ELF-1 (cell line): ENCODE measurements at regions not wholly inside any gene's neighbourhood (a gene's known extent, or its start where the extent isn't known, plus 50 kb on each side); places are given as distances from the start of the nearest gene placed in this dataset.
"Not testable (repeated sequence)": the region's sequence is repeated elsewhere in the genome, so short reads cannot be mapped to it uniquely, and the experiment has no call there.

Experiments used
- DNase-seq: peaks from one replicate; pipeline ENCODE4 v3.0.0-alpha.2; 2016; ENCODE audit warnings: low read depth, low spot score

DNA sequence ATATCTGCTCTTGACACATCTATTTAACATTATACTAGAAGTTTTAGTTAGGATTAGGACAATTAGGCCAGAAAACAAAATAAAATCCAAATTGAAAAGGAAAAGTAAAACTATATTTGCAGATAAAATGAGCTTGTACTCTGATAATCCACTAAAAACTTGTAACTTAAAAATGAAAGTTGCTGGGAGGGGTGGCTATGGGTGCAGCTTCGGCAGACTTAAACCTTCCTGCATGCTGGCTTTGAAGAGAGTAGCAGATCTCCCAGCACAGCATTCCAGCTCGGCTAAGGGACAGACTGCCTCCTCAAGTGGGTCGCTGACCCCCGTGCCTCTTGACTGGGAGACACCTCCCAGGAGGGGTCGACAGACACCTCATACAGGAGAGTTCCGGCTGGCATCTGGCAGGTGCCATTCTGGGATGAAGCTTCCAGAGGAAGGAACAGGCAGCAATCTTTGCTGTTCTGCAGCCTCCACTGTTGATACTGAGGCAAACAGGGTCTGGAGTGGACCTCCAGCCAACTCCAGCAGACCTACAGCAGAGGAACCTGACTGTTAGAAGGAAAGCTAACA, 2379.9 kb downstream of the ARAP2 start:
- no peak for DNase-seq

DNA sequence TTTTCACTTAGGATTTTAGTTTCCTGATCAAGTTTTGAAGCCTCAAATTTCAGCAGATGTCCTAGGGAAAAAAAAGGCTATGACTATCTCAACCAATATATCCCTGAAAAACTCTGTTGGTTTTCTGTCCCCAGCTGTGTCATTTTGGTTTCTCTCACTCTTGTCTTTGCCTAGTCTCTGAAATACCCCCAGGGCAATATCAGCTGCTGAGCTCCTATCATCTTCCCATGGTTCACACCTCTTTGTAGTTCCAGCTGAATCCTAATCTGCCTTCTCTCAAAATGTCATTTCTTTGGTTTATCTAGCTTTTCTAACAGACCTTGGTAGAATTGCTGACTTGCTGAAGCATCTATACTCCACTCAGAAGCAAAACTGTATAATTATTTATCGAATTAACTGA, 2370.5 kb downstream of the ARAP2 start:
- peak; percentile 2 for DNase-seq

DNA sequence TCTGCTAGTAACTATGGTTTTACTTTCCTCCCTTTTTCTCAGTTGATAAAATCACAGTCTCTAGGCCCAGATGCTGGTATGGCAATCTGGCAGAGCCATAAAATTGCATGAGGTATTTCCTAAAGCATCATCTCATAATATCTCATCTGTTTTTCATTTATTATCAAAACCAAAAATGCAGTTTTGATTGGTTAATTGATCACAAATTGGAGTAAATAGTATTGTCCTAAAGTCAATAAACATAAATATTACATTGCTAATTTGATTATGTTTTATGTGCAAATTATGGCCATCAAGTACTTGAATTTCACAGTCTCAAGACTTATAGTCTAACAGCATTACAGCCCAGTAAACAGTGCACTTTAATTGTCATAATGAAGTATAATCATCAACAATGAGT, 2365.6 kb downstream of the ARAP2 start:
- DNase-seq: no peak

DNA sequence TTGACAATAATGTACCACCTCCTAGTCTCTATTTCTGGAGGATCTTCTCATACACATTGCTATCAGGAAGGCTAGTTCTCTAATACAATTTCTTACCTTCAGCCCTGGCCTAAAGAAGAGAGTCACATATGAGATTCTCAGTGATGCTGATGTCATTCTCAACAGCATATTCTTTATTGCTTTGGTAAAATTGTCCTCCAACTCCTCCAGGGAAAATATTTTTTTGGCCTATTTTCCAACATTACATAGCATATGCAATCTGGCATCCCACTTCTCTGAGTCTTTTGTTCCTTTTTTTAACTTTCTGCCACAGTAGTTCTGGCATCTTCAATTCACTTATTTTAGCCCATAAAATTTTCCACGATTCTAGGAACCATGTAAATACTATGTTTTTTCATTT, 2363.1 kb downstream of the ARAP2 start:
- no peak for DNase-seq

DNA sequence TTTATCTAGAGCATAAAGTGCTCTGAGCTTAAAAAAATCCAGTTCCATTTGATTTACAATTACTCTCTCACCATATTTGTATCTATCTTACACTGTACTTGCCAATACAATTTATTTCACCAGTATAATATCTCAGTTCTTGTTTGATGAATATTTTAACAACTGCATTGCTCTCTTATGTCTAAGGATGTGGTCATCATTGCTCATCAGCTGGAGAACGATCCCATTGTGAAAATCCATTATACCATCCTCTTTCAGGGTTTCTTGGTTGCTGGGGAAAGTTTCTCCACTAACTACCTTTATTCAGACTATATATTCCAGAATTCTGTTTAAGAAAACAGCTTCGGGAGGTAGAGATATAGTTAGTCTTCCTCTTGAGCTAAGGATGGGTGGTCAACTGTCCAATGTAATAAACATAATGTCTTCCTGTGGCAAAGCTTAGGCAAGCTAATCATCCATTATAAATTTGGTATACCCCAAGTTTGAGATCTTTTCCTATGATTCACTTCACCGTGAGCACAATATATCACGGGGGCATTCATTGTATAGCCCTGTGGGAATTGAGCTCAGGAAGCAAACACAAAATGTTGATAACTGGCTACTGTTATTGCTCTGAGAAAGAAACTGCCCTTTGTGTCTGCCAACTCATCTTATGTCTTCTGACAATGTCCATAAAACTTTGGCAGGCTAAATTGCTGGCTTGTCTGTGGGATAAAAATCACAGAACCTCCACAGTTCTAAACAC, 2361.9 kb downstream of the ARAP2 start:
- DNase-seq: no peak

DNA sequence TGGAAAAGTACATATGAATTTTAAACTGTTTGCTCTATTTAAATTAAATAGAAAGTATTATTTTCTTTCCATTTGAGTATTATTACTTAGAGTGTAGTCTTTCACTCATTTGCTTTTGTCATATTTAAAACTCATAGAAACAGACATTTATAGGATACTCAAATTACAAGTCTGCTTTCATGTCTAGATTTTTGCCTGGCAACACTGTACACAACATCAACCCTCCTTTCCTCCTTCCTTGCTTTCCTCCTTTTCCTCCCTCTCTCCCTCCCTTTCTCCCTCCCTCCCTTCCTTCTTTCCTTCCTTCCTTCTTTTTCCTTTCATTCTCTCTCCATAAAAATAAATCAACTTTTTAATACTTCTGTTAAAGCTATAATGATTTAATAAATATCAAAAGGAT, 2361.2 kb downstream of the ARAP2 start:
- no peak for DNase-seq

DNA sequence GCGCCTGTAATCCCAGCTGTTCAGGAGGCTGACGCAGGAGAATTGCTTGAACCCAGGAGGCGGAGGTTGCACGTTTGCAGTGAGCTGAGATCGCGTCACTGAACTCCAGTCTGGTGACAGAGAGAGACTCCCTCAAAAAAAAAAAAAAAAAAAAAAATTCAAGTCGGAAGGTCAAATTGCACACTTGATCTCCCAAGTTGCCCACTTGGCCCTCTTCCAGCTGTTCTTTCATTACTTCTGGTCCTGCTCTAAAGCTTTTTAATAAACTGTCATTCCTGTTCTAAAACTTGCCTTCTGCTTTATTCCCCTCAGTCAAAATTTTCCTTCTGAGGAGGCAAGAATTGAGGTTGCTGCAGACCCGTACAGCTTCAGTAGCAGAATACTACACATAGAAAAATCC, 2358.0 kb downstream of the ARAP2 start:
- no peak for DNase-seq

DNA sequence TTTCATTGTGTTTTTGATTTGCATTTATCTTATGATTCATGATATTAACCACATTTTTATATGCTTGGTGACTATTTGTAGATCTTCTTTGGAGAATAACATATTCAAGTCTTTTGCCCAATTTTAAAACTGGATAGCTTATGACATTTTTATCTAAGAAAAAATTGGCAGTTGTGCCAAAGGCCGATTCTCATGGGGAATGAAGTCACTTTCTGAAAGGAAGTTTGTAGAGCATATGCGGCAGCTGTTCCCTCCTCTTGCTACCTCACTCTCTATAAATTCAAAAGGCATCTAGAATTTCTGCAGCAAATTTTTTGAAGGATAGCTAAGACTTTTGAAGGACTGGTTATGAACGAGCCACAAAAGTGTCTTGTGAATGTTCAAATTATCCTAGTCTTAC, 2353.5 kb downstream of the ARAP2 start:
- DNase-seq: no peak

DNA sequence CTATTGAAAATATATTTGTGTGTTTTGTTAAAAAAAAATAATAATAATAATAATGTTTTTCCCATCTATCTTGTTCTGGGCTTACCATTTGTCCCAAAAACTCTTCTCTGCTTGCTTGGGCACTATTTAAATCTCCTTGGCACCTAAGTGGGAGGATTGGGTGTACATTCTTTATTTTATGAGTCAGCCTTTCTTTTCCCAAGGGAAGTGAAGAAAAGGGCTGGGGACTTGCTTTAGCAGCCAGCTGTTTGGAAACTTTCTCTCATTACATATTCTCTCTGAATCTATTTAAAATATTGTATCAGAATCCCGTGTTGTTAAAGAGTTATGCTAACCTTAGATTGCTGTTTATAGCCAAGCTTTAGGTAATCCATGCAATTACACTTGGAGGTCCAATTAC, 2332.4 kb downstream of the ARAP2 start:
- DNase-seq: no peak

DNA sequence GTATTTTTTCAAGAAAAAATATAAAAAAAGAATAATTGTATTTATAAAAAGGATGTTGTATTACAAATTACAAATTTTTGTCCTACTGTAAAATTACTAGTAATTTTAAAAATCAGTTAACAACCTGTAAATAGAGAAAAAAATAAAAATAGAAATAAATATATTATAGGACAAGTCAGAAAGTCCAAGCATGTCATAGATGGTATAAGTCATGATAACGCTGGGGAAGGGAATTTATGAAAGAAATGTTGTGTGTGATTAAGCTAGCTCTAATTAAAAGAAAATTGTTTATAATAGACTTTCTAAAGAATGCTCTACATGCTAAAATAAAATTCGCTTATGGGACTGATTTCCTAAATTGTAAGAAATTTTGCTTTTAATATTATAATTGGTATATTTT, 2329.9 kb downstream of the ARAP2 start:
- DNase-seq: no peak

DNA sequence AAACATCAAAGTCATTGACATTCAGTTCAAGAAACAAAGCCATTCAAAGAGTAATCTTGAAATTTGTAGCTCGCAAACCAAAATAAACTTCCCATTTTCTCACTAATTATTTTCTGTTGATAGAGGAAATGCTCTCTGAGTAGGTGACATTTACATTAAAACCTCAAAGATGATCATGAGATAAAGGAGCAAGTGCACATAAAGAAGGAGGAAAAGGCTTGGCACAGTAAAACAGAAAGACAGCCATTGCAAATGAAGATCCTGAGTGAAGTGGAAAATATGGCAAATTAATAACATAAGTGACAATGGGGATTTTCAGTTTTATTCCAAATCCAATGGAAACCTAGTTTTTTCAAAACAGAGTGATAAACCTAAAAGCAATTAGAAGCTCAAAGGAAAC, 2320.8 kb downstream of the ARAP2 start:
- DNase-seq: no peak

DNA sequence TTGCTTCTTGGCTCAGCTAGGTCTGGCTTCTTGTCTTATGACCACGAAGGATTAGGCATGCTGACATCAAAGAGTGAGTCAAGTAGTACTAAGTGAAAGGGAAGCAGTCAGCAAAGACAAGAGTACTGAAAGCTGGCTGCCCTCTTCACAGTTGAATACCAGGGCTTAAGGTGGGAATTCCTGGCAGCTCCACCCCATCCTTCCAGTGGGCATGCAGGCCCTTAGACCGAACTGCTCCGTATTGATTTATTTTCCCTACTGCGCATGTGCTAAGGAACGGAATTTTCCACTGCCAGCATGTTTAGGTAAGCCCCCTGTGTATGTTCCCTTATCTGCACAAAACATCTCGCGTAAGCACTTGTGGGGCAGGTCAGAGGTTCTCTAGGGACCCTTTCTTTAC, 2320.1 kb downstream of the ARAP2 start:
- DNase-seq: peak; percentile 81

DNA sequence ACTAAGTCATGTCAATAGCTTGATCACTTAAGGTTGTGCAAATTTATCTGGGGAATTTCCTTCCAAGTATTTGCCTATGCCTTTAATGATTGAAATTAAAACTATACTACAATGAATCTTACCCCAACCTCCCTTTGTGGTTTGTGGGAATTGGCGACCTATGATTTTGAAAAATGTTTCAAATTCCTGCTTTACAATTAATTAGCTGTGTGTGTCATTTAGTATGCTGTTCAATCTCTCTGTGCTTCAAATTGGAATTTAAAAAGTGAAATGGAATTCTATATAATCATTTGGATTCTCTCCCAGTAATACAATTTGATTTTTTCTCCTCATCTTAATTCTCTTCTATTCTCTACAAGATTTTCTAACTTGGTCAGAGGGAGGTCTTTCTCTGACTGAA, 2319.5 kb downstream of the ARAP2 start:
- no peak for DNase-seq

DNA sequence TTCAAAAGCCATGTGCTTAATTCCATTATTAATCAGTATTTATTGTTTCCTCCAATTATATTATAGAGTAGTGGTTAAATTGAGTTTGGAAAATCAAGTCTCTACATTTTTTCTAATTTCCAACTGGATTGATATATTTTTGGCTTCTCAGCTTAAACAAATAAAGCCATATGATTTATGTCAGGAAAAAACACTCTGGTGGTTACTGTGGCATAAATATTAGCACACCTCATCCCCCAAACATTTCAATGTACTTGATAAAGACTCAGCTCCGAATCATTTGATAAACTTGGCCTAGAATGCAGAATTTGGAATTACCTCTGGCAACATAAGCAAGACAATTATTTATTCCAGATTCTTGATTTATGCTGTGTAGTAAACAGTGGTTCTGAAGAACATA, 2313.8 kb downstream of the ARAP2 start:
- DNase-seq: no peak

DNA sequence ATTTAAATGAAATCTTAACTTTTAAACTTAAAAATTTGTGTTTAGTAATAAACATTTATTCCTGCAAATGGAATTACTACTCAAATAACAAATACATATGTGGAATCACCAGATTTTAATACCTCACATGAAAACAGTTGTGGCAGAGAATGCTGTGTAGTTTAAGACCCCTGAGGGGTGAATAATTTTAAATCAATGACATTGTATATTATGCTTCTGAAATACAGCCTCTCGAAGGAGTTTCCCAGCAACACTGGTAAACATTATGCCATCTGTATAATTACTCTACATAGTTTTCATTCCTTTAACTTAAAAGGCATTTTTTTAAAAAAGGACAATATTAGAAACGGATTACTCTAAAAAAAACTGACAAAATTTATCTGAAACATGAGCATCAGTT, 2313.3 kb downstream of the ARAP2 start:
- no peak for DNase-seq

DNA sequence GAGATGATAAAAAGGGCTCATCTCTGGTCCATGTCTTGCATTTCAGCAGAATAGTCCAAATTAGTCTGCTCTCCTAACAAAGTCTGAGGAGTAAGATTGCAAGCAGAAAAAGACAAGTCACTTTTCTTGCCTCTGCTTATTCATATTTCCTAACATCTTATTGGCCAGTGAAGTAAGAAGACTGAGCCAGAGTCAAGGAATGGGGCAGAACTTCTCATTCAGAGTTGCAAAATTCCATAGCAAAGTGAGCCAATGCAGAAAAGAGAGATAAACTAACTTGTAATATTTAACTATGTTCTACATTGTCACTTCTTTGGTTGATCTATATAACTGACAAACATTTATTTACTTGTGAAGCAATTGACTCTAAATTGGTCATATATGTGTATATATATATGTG, 2304.0 kb downstream of the ARAP2 start:
- no peak for DNase-seq

DNA sequence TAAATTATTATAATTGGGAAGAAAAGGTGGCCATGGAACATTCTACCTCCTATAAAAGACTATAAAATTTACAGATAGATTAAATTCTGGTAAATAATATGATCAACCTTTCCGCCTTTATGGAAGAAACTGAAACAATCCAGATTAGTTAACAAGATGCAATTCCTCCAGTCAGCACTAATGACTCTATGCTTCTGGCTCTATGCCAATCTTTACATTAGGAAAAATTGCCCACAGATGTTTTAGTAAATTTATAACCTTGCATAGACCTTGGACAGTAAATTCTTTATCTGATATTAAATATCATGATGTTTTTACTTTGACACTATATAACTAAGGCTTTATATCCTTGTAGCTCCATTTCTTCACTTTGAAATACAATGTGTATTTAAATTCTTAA, 2302.5 kb downstream of the ARAP2 start:
- DNase-seq: no peak

DNA sequence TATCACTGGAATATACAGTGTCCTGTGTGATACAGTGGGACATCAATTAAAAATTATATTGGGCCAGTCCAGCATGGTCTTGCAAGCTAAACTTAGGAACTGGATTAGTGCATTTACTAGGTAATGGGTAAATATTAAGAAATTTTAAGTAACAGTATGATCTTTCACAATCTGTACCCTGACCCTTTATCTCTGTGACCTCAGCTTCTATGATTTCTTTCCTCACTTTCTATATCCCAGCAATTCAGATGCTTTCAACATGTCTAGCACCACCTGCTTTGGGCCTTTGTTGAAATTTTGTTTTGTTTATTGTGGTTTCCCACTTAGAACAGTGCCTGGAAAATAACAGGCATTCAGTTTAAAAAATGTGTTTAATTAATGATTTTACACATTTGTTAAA, 2295.4 kb downstream of the ARAP2 start:
- DNase-seq: no peak

DNA sequence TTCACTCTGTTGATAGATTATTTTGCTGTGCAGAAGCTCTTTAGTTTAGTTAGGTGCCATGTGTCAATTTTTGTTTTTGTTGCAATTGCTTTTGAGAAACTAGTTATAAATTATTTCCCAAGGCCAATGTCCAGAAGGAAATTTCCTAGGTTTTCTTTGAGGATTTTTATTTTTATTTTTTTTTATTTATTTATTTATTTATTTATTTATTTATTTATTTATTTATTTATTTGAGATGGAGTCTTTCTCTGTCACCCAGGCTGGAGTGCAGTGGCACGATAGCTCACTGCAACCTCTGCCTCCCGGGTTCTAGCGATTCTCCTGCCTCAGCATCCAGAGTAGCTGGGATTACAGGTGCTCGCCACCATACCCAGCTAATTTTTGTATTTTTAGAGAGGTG, 2290.5 kb downstream of the ARAP2 start:
- not testable (repeated sequence) for DNase-seq

DNA sequence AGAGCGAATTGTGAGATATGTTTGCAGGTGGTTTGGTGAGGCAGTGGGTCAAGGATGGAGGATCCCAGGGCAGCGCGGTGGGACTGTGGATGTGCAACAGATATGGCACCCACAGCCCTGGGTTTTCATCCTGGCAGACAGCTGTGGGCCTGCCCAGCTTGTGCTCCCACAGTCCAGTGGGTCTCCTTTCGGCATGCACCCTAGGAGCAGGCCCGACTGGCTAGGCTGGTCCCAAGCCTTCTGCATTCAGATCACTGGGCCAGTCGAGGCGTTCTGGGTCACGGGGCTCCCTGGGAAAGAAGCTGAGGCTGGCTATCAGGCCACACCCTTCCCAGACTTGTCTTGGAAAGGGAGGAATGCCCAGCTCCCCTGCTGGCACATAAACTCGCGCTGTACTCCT, 2289.6 kb downstream of the ARAP2 start:
- DNase-seq: no peak

DNA sequence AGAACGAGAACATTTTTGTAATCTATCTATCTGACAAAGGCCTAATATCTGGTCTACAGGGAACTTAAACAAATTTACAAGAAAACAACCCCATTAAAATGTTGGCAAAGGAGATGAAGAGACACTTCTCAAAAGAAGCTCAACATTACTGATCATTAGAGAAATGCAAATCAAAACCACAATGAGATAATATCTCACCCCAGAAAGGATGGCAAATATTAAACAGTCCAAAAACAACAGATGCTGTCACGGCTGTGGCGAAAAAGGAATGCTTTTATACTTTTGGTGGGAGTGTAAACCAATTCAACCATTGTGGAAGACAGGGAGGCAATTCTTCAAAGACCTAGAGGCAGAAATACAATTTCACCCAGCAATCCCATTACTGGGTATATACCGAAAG, 2284.8 kb downstream of the ARAP2 start:
- DNase-seq: no peak

DNA sequence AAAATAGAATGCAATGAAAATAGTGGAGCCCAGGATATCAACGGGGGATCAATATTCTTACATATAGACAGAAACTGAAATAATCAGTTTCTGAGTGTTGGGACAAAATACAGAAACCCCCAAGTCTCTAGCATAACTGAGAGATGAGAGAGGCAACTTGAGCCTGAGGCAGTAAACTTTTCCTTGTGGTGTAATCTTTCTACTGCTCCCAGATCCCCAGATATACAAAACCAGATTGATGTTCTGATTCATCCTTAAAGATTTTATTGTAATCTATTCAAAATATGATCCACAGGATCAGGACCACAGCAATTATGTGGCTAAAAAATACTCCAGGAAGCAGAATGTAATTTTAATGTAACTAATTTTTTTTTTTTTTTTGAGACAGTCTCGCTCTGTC, 2282.6 kb downstream of the ARAP2 start:
- no peak for DNase-seq

DNA sequence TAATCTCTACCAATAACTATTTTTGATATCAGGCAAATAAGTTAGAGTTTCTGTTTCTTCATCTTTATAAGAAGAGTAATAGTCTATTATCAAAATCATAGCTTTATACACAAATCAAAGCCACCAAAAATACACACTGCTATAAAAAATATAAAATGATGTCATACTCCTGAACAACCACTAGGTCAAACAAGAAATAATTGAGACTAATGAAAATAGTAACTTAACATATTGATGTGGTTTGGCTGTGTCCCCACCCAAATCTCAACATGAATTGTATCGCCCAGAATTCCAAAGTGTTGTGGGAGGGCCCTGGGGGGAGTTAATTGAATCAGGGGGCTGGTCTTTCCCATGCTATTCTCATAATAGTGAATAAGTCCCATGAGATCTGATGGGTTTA, 2277.5 kb downstream of the ARAP2 start:
- no peak for DNase-seq

DNA sequence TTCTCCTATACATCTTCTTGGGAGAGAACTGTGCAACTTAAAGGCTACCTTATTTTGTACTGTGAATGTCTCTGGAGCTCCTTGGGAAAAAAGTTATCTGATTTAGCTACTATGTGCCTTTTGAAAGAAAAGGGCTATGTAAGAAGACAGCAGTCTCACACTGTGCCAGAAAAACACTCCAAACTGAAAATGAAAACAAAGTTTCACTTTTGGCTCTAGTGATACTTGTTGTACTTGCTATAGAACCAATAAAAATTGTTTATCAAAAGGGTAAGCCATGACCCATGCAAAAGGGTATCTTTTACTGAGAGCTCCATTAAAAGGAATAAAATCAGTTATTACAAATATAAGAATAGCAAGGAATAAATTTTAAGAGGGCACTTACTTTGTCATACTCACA, 2270.0 kb downstream of the ARAP2 start:
- DNase-seq: no peak
